ENCODE measurements at regions not wholly inside any gene's neighbourhood (a gene's known extent, or its start where the extent isn't known, plus 50 kb on each side); places are given as distances from the start of the nearest gene placed in this dataset.
"Not testable (repeated sequence)": the region's sequence is repeated elsewhere in the genome, so short reads cannot be mapped to it uniquely, and the experiment has no call there.

GRCh38 chr13:22880741-22881720, 299.7 kb upstream of the SGCG start:
- CTCF ChIA-PET: no interaction called here

GRCh38 chr13:22881721-22882608, 298.8 kb upstream of the SGCG start:
- H3K9me3 Mint-ChIP-seq (ENCODE audit: insufficient read depth); H2AFZ ChIP-seq (ENCODE audit: insufficient read depth, low read depth, low read length, poor library complexity, severe bottlenecking); H3K4me1 ChIP-seq (ENCODE audit: control insufficient read depth in 2 of 2, insufficient read depth in 2 of 2, low read length in 2 of 2); DNase-seq; POLR2A ChIA-PET; H3K9ac ChIP-seq (ENCODE audit: low read length); CTCF ChIA-PET; H3K79me2 ChIP-seq (ENCODE audit: control insufficient read depth, insufficient read depth, low read length); H3K27me3 Mint-ChIP-seq; H3K4me3 Mint-ChIP-seq; H3K27ac ChIP-seq (ENCODE audit: low read length in 2 of 2); intact Hi-C loops (cut with micrococcal nuclease); H3K27ac Mint-ChIP-seq; H4K20me1 ChIP-seq (ENCODE audit: control insufficient read depth, insufficient read depth, low read length, poor library complexity, severe bottlenecking); H3K27me3 ChIP-seq (replicated peaks in 1 of 4; ENCODE audit: control extremely low read depth in 1 of 4, control insufficient read depth in 3 of 4, insufficient read depth in 4 of 4, low read length in 3 of 4); H3K36me3 ChIP-seq (replicated peaks in 1 of 2; ENCODE audit: control extremely low read depth in 1 of 2, control insufficient read depth in 1 of 2, extremely low read depth in 1 of 2, insufficient read depth in 2 of 2, low read length in 1 of 2); H3K4me3 ChIP-seq (ENCODE audit: control extremely low read depth in 1 of 5, extremely low read depth in 1 of 5, insufficient read depth in 1 of 5, low read depth in 2 of 5, low read length in 4 of 5); ATAC-seq (ENCODE audit: low read depth); H3K4me2 ChIP-seq (replicated peaks; ENCODE audit: low read depth, low read length, poor library complexity, severe bottlenecking); H3K9me3 ChIP-seq (ENCODE audit: control extremely low read depth in 1 of 3, control insufficient read depth in 2 of 3, insufficient read depth in 1 of 3, low read length in 2 of 3); H3K4me1 Mint-ChIP-seq: not testable (repeated sequence)
- WGBS (ENCODE audit: insufficient coverage): 52% methylated on average over 4 of the region's 9 CpGs

More at GRCh38 chr13:22880741-22881720, 299.7 kb upstream of the SGCG start:
- Mint-ChIP-seq H3K4me3 (no peak overlapping the region), H3K27me3 (no peaks in the 10 kb centered on the region), H3K4me1 (peaks cover 3% of the 10 kb centered on the region), H3K27ac (no peak overlapping the region), H3K9me3 (ENCODE audit: insufficient read depth) (peaks cover 2% of the 10 kb centered on the region)
- H3K36me3 ChIP-seq (replicated peaks in 1 of 2; ENCODE audit: control extremely low read depth in 1 of 2, control insufficient read depth in 1 of 2, extremely low read depth in 1 of 2, insufficient read depth in 2 of 2, low read length in 1 of 2): no peaks in the 10 kb centered on the region
- no peaks in the 10 kb centered on the region for H4K20me1 ChIP-seq (ENCODE audit: control insufficient read depth, insufficient read depth, low read length, poor library complexity, severe bottlenecking)
- H2AFZ ChIP-seq (ENCODE audit: insufficient read depth, low read depth, low read length, poor library complexity, severe bottlenecking): no peak overlapping the region
- DNase-seq (no peak), ATAC-seq (ENCODE audit: low read depth) (no peak)
- 100% methylated on average over 2 of the region's 10 CpGs for WGBS (ENCODE audit: insufficient coverage)
- H3K27me3 ChIP-seq (replicated peaks in 1 of 4; ENCODE audit: control extremely low read depth in 1 of 4, control insufficient read depth in 3 of 4, insufficient read depth in 4 of 4, low read length in 3 of 4): no peaks in the 10 kb centered on the region
- intact Hi-C loops (cut with micrococcal nuclease): no loop called here
- no peak overlapping the region for H3K9ac ChIP-seq (ENCODE audit: low read length)
- no peak overlapping the region for H3K27ac ChIP-seq (ENCODE audit: low read length in 2 of 2)
- no peak overlapping the region for H3K4me2 ChIP-seq (replicated peaks; ENCODE audit: low read depth, low read length, poor library complexity, severe bottlenecking)
- H3K4me1 ChIP-seq (ENCODE audit: control insufficient read depth in 2 of 2, insufficient read depth in 2 of 2, low read length in 2 of 2): no peaks in the 10 kb centered on the region
- no peak for TF ChIP-seq EZH2 (IDR thresholded peaks at IDR 0.05; ENCODE audit: borderline replicate concordance, insufficient read depth, low read depth, low read length, poor library complexity, severe bottlenecking)
- no peak for TF ChIP-seq CTCF (IDR thresholded peaks at IDR 0.05)
- no peak overlapping the region for H3K4me3 ChIP-seq (ENCODE audit: control extremely low read depth in 1 of 5, extremely low read depth in 1 of 5, insufficient read depth in 1 of 5, low read depth in 2 of 5, low read length in 4 of 5)
- H3K79me2 ChIP-seq (ENCODE audit: control insufficient read depth, insufficient read depth, low read length): no peaks in the 10 kb centered on the region
- no peaks in the 10 kb centered on the region for H3K9me3 ChIP-seq (ENCODE audit: control extremely low read depth in 1 of 3, control insufficient read depth in 2 of 3, insufficient read depth in 1 of 3, low read length in 2 of 3)
- POLR2A ChIA-PET: no interaction called here

All from B cell (primary cell).